Stimulated activated CD8-positive, alpha-beta memory T cell treated with anti-CD3 and anti-CD28 coated beads, Interleukin-4, amount 100 ng/mL, for 48 hours (primary cell): ENCODE measurements at regions not wholly inside any gene's neighbourhood (a gene's known extent, or its start where the extent isn't known, plus 50 kb on each side); places are given as distances from the start of the nearest gene placed in this dataset.
"Not testable (repeated sequence)": the region's sequence is repeated elsewhere in the genome, so short reads cannot be mapped to it uniquely, and the experiment has no call there.

Source experiments
- DNase-seq: peaks from one replicate; pipeline ENCODE4 v3.0.0-alpha.2; 2020

GRCh38 chr13:90027409-90027808 lies 1320.1 kb upstream of the MIR17HG start:
- no peak for DNase-seq

GRCh38 chr13:90032313-90032712 lies 1315.2 kb upstream of the MIR17HG start:
- no peak for DNase-seq

GRCh38 chr13:90032841-90033493 lies 1314.5 kb upstream of the MIR17HG start:
- DNase-seq: no peak

- DNase-seq: no peak
These were observed 1308.0 kb upstream of the MIR17HG start for GRCh38 chr13:90039516-90039915.

- no peak for DNase-seq
These were observed 1299.9 kb upstream of the MIR17HG start for GRCh38 chr13:90047600-90047999.

GRCh38 chr13:90049989-90050671 lies 1297.4 kb upstream of the MIR17HG start:
- DNase-seq: no peak

- no peak for DNase-seq
These were observed 1292.4 kb upstream of the MIR17HG start for GRCh38 chr13:90055121-90055520.

- no peak for DNase-seq
These were observed 1291.7 kb upstream of the MIR17HG start for GRCh38 chr13:90055760-90056159.

- DNase-seq: not testable (repeated sequence)
These were observed 1283.3 kb upstream of the MIR17HG start for GRCh38 chr13:90064226-90064625.

- no peak for DNase-seq
These were observed 1278.8 kb upstream of the MIR17HG start for GRCh38 chr13:90068658-90069057.

GRCh38 chr13:90070362-90070761 lies 1277.1 kb upstream of the MIR17HG start:
- no peak for DNase-seq

GRCh38 chr13:90070837-90071525 lies 1276.5 kb upstream of the MIR17HG start:
- no peak for DNase-seq

- no peak for DNase-seq
These were observed 1262.7 kb upstream of the MIR17HG start for GRCh38 chr13:90084684-90085290.

- no peak for DNase-seq
These were observed 1258.4 kb upstream of the MIR17HG start for GRCh38 chr13:90089051-90089450.

- no peak for DNase-seq
These were observed 1255.9 kb upstream of the MIR17HG start for GRCh38 chr13:90091611-90092010.

- DNase-seq: no peak
These were observed 1253.1 kb upstream of the MIR17HG start for GRCh38 chr13:90094357-90094756.

GRCh38 chr13:90098577-90098976 lies 1248.9 kb upstream of the MIR17HG start:
- DNase-seq: no peak

GRCh38 chr13:90099847-90100246 lies 1247.6 kb upstream of the MIR17HG start:
- no peak for DNase-seq

GRCh38 chr13:90103099-90103784 lies 1244.2 kb upstream of the MIR17HG start:
- DNase-seq: no peak

- no peak for DNase-seq
These were observed 1242.7 kb upstream of the MIR17HG start for GRCh38 chr13:90104764-90105163.

GRCh38 chr13:90105276-90105675 lies 1242.2 kb upstream of the MIR17HG start:
- no peak for DNase-seq

- no peak for DNase-seq
These were observed 1241.5 kb upstream of the MIR17HG start for GRCh38 chr13:90105849-90106496.

GRCh38 chr13:90107661-90108060 lies 1239.8 kb upstream of the MIR17HG start:
- DNase-seq: no peak
